HCT116 (cell line): ENCODE measurements at regions not wholly inside any gene's neighbourhood (a gene's known extent, or its start where the extent isn't known, plus 50 kb on each side); places are given as distances from the start of the nearest gene placed in this dataset.

Experiments used
- ATAC-seq: fragments of 200-7000 bp; cut with Tn5 transposase; 2 replicates; pipeline ENCODE4 v1.9.1; 2020; ENCODE audit warnings: mild to moderate bottlenecking, moderate library complexity
- BruUV-seq: library from RNA; stranded (reverse); fragments of 400-500 nt; replicated peaks from 2 replicates; lab custom pipeline; 2021; lab: Mats Ljungman, UMichigan
- CTCF ChIA-PET: fragments of 300-600 bp; sonication (Branson Sonifier 250); formaldehyde crosslinking; loops from one replicate; lab custom pipeline; 2021; ENCODE audit warnings: antibody characterized with exemption; lab: Charles Lee
- POLR2A ChIA-PET: fragments of 300-600, 350-600 bp; sonication (Branson Sonifier 250); formaldehyde crosslinking; loops from one replicate; lab custom pipeline; 2021; ENCODE audit warnings: antibody characterized with exemption; lab: Charles Lee
- RAD21 ChIA-PET, 2 experiments: fragments of 300-600 bp; sonication (Branson Sonifier 250); formaldehyde crosslinking; loops; one replicate each; lab custom pipeline; 2023; ENCODE audit warnings: low total read pairs in 2 of 2; ENCODE audit not compliant: uncharacterized antibody in 2 of 2, unreplicated experiment in 2 of 2, low non-redundant PET in 1 of 2; lab: Charles Lee
- DNase-seq: peaks from one replicate; pipeline ENCODE4 v3.0.0-alpha.2; 2010; ENCODE audit warnings: low read depth, low spot score
- H2AFZ ChIP-seq: fragments of 200-600 bp; shearing (Covaris generic), sonication (generic); 2 replicates; pipeline ENCODE4 v1.6.1; 2017; ENCODE audit warnings: low read depth, mixed run types, mixed read lengths, antibody characterized with exemption, low read length; ENCODE audit not compliant: poor library complexity, severe bottlenecking
- H3K27ac ChIP-seq: 2 replicates; pipeline ENCODE4 v1.5.1; 2012; ENCODE audit warnings: low read depth, low read length
- H3K27me3 ChIP-seq: fragments of 200-600 bp; sonication (generic); 2 replicates; pipeline ENCODE4 v1.6.1; 2016; ENCODE audit warnings: mixed run types, low read length, mixed read lengths; ENCODE audit not compliant: insufficient read depth
- H3K36me3 ChIP-seq, 2 experiments: fragments of 200-500 bp in 1 of 2; fragments of 200-600 bp in 1 of 2; sonication (Bioruptor generic) in 1 of 2; sonication (generic) in 1 of 2; 2 replicates each; pipeline versions ENCODE4 v1.5.1 to v1.6.1; 2014 to 2016; ENCODE audit warnings: low read length in 2 of 2, inconsistent platforms in 1 of 2, mixed read lengths in 1 of 2, mixed run types in 1 of 2; ENCODE audit not compliant: insufficient read depth in 2 of 2, control insufficient read depth in 1 of 2
- H3K4me1 ChIP-seq, 2 experiments: fragments of 200-600 bp in 1 of 2; sonication (generic) in 1 of 2; 2 replicates each; pipeline versions ENCODE4 v1.5.1 to v1.6.1; 2012 to 2017; ENCODE audit warnings: low read length in 2 of 2, inconsistent platforms in 1 of 2, mild to moderate bottlenecking in 1 of 2, mixed read lengths in 1 of 2, mixed run types in 1 of 2, moderate library complexity in 1 of 2; ENCODE audit not compliant: insufficient read depth in 2 of 2, control insufficient read depth in 1 of 2
- H3K4me2 ChIP-seq: fragments of 200-600 bp; sonication (generic); 2 replicates; pipeline ENCODE4 v1.6.1; 2017; ENCODE audit warnings: mixed run types, low read length, mixed read lengths
- H3K4me3 ChIP-seq, 2 experiments: fragments of 200-600 bp in 1 of 2; sonication (generic) in 1 of 2; replicated peaks in 1 of 2; 2 replicates each; pipeline ENCODE4 v1.5.1; 2011 to 2016; ENCODE audit warnings: low read length in 2 of 2, control low read depth in 1 of 2, low read depth in 1 of 2, mild to moderate bottlenecking in 1 of 2, mixed read lengths in 1 of 2, mixed run types in 1 of 2
- H3K79me2 ChIP-seq: fragments of 200-600 bp; sonication (generic); 2 replicates; pipeline ENCODE4 v1.6.1; 2017; ENCODE audit warnings: mild to moderate bottlenecking, mixed run types, low read length, moderate library complexity, mixed read lengths; ENCODE audit not compliant: insufficient read depth
- H3K9ac ChIP-seq: fragments of 200-600 bp; sonication (generic); 2 replicates; pipeline ENCODE4 v1.6.1; 2016; ENCODE audit warnings: low read length, mixed read lengths
- H3K9me2 ChIP-seq: fragments of 200-600 bp; sonication (generic), shearing (Covaris generic); 2 replicates; pipeline ENCODE4 v1.6.1; 2017; ENCODE audit warnings: mixed run types, mild to moderate bottlenecking, moderate library complexity; ENCODE audit not compliant: insufficient read depth
- H3K9me3 ChIP-seq, 2 experiments: fragments of 200-500 bp in 1 of 2; fragments of 200-600 bp in 1 of 2; sonication (Bioruptor generic) in 1 of 2; sonication (generic) in 1 of 2; 2 replicates each; pipeline ENCODE4 v1.6.1; 2014 to 2017; ENCODE audit warnings: low read length in 2 of 2, mixed read lengths in 2 of 2, inconsistent platforms in 1 of 2, low read depth in 1 of 2, mild to moderate bottlenecking in 1 of 2, mixed run types in 1 of 2, moderate library complexity in 1 of 2; ENCODE audit not compliant: control insufficient read depth in 1 of 2, insufficient read depth in 1 of 2
- H4K20me1 ChIP-seq: fragments of 200-600 bp; sonication (generic), shearing (Covaris generic); 2 replicates; pipeline ENCODE4 v1.6.1; 2017; ENCODE audit warnings: mixed run types, mild to moderate bottlenecking, moderate library complexity; ENCODE audit not compliant: insufficient read depth
- CEBPB ChIP-seq: IDR thresholded peaks from 2 replicates; pipeline ENCODE4 v1.6.1; 2012; ENCODE audit warnings: low read depth
- EGR1 ChIP-seq: IDR thresholded peaks from 2 replicates; pipeline ENCODE4 v1.6.1; 2012; ENCODE audit warnings: low read depth
- ELF1 ChIP-seq: IDR thresholded peaks from 2 replicates; pipeline ENCODE4 v1.6.1; 2012; ENCODE audit warnings: low read depth, borderline replicate concordance
- FOSL1 ChIP-seq: IDR thresholded peaks from 2 replicates; pipeline ENCODE4 v1.6.1; 2012; ENCODE audit warnings: low read depth
- JUND ChIP-seq: IDR thresholded peaks from 2 replicates; pipeline ENCODE4 v1.6.1; 2012
- POLR2A ChIP-seq: IDR thresholded peaks from 2 replicates; pipeline ENCODE4 v1.7.0; 2011; ENCODE audit warnings: borderline replicate concordance; ENCODE audit not compliant: insufficient read depth, insufficient read length; ENCODE audit errors: extremely low read depth
- POLR2AphosphoS5 ChIP-seq: IDR thresholded peaks from 2 replicates; pipeline ENCODE4 v1.6.1; 2011; ENCODE audit warnings: mild to moderate bottlenecking, low read depth, low read length, moderate library complexity
- RAD21 ChIP-seq: IDR thresholded peaks from 2 replicates; pipeline ENCODE4 v1.6.1; 2012; ENCODE audit warnings: low read depth, mild to moderate bottlenecking
- REST ChIP-seq: IDR thresholded peaks from 2 replicates; pipeline ENCODE4 v1.6.1; 2012; ENCODE audit warnings: low read depth
- SIN3A ChIP-seq: IDR thresholded peaks from 2 replicates; pipeline ENCODE4 v1.6.1; 2012; ENCODE audit warnings: low read depth
- SP1 ChIP-seq: IDR thresholded peaks from 2 replicates; pipeline ENCODE4 v1.6.1; 2012; ENCODE audit warnings: low read depth
- TCF7L2 ChIP-seq: IDR thresholded peaks from 2 replicates; pipeline ENCODE4 v1.7.0; 2011; ENCODE audit warnings: borderline replicate concordance, inconsistent platforms; ENCODE audit not compliant: insufficient read depth, insufficient read length; ENCODE audit errors: extremely low read depth
- YY1 ChIP-seq: IDR thresholded peaks from 2 replicates; pipeline ENCODE4 v1.6.1; 2011; ENCODE audit warnings: low read length, low read depth, moderate library complexity, mild to moderate bottlenecking; ENCODE audit not compliant: insufficient replicate concordance; ENCODE audit errors: extremely low read depth
- ZFX ChIP-seq: fragments of 450-650 bp; IDR thresholded peaks from 2 replicates; pipeline ENCODE4 v1.6.1; 2017
- ZNF274 ChIP-seq: fragments of 200-500 bp; sonication (Bioruptor generic); IDR thresholded peaks from 2 replicates; pipeline ENCODE4 v1.6.1; 2014; ENCODE audit warnings: mild to moderate bottlenecking, low read depth, low read length, inconsistent platforms
- intact Hi-C: fragments of 100-400 bp; cut with micrococcal nuclease; formaldehyde crosslinking; loops from 2 replicates; pipeline ENCODE4 v1.10.0; 2022
- TF ChIP-seq, protein P1 (sequence below): IDR thresholded peaks from 2 replicates; pipeline ENCODE4 v1.6.1; 2011; ENCODE audit warnings: mild to moderate bottlenecking, low read length, moderate library complexity; ENCODE audit not compliant: insufficient replicate concordance; ENCODE audit errors: extremely low read depth

DNA sequence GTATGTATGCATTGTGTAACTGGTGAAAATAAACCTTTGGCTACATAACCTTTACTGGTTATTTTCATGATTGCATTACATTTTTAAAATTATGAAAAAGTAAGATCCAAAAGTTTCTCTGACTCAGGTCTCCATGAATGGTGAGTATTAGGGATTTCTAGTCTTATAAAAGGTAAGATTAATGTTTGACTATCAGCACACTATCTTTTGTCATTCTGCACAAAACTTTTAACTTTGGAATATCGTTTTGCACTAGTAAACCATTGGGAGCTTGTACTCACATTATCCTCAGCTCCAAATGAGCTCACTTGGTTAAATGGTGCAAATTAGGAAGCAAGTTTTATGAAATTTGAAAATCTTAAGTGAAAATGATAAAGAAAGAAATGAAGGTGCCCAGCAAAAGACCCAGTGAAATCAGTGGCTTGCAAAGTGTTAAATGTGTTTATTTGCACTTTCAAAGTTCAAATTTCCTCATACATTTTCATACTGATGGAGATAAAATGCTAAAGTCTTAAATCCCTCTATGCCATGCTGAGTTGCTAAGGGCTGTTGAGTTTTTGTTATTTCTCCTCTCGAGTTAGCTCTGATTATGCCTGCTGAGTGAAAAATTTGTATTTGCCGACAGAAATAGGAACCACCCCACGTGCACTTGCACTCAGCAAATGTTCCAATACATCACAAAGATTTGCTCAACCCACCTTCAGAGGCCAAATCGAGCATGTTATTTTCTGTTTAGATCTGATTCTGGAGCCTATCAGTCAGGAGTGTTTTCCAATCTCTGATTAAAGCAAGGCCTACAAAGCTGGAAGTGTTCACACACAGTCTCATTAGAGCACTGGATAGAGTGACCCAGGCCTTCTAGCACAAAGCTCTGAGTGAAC, 885.7 kb downstream of the NR2F1-AS1 start:
- Histone ChIP-seq H2AFZ (no peak overlapping the region), H3K4me1 (no peaks in the 10 kb centered on the region), H3K9me2 (no peaks in the 10 kb centered on the region), H3K27ac (no peak overlapping the region), H3K4me3 (no peak overlapping the region), H3K9ac (no peak overlapping the region), H3K4me2 (no peak overlapping the region), H3K9me3 (no peaks in the 10 kb centered on the region), H3K36me3 (no peaks in the 10 kb centered on the region), H3K79me2 (no peaks in the 10 kb centered on the region), H3K27me3 (no peaks in the 10 kb centered on the region), H4K20me1 (no peaks in the 10 kb centered on the region)
- ChIA-PET POLR2A (no interaction called here), RAD21 (no interaction called here), CTCF (no interaction called here)
- no peak for ATAC-seq
- TF ChIP-seq ZFX (no peak), ZNF274 (no peak), EGR1 (no peak), REST (no peak), POLR2A (no peak), CEBPB (no peak), RAD21 (no peak), YY1 (no peak), FOSL1 (no peak), SP1 (no peak), JUND (no peak), TCF7L2 (no peak), ELF1 (no peak), SIN3A (no peak), POLR2AphosphoS5 (no peak)
- TF ChIP-seq, protein P1, sequence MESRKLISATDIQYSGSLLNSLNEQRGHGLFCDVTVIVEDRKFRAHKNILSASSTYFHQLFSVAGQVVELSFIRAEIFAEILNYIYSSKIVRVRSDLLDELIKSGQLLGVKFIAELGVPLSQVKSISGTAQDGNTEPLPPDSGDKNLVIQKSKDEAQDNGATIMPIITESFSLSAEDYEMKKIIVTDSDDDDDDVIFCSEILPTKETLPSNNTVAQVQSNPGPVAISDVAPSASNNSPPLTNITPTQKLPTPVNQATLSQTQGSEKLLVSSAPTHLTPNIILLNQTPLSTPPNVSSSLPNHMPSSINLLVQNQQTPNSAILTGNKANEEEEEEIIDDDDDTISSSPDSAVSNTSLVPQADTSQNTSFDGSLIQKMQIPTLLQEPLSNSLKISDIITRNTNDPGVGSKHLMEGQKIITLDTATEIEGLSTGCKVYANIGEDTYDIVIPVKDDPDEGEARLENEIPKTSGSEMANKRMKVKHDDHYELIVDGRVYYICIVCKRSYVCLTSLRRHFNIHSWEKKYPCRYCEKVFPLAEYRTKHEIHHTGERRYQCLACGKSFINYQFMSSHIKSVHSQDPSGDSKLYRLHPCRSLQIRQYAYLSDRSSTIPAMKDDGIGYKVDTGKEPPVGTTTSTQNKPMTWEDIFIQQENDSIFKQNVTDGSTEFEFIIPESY: no peak
- no peak for DNase-seq
- intact Hi-C loops: no loop called here
- BruUV-seq: no TSS peak
